GM21447 (cell line): ENCODE measurements at regions not wholly inside any gene's neighbourhood (a gene's known extent, or its start where the extent isn't known, plus 50 kb on each side); places are given as distances from the start of the nearest gene placed in this dataset.

ENCODE experiments used
- ATAC-seq: cut with Tn5 transposase; IDR thresholded peaks from one replicate; pipeline ENCODE4 v1.9.1; 2021; ENCODE audit not compliant: unreplicated experiment

DNA sequence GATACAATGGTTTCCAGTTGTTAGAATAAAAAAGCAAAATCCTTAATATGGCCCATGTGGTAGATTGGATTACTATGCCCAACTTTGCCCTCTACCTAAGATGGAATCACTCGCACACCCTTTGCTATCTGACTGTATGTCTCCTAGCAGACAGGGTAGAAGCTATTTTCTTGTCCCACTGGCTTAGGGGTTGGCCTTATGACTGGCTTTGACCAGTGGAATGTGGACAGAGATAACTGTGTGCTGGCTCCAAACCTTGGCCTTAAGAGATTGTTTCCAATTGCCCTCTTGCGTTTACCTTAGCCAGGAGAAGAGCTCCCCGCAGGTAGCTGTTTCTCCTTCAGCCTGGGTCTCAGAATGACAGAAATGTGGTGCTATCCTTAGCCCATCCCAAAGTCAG, 355.9 kb downstream of the BCOR start:
- no peak for ATAC-seq

DNA sequence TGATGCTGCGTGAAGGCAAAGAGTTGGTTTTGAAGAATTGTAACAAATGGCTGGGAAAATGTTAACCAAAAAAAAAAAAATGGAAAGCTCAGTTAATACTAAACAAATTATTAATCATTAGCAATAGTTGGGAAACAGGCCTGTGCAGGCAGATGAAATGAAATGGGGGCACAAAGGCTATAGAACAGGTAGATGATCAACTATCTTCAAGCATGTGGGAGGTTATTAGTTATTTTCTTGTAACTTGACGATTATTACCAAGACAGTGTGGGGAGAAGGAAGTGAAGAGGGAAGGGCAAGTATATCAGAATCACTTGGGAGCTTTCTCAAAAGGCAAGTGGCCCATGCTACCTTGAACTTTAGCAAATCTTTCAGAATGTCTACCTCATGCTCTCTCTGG, 351.9 kb downstream of the BCOR start:
- no peak for ATAC-seq

DNA sequence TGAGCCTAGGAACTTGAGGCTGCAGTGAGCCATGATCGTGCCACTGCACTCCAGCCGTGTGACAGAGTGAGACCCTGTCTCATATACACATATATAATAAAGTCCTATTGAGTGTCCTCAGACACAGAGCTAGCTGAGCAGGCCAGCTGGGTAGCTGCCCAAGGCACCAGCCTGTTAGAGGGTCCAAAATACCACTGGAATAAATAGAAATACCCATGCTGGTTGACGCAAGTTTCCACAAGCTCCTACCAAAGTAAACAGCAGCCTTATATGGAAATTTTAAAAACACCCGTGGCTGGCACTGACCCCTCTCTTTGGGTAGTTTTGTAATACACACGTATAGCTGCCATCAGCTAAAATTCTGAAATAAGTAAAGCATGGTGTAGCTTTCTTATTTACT, 348.6 kb downstream of the BCOR start:
- ATAC-seq = no peak

DNA sequence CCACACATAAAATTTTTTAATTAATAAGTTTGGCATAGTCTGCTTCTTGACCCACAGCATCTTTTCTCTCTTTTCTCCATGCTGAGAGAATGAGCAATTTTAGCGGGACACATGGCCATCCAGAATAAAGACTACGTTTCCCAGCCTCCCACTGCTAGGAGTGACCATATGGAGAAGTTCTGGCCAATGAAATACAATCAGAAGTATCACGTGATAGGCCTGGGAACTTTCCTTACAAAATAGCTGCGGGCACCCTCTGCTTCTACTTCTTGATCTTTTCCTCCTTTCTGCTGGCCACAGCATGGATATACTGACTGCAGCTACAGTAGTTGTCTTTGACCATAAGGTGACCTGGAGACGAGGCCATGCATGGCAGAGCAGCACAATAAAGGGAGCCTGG, 348.0 kb downstream of the BCOR start:
- ATAC-seq = no peak

DNA sequence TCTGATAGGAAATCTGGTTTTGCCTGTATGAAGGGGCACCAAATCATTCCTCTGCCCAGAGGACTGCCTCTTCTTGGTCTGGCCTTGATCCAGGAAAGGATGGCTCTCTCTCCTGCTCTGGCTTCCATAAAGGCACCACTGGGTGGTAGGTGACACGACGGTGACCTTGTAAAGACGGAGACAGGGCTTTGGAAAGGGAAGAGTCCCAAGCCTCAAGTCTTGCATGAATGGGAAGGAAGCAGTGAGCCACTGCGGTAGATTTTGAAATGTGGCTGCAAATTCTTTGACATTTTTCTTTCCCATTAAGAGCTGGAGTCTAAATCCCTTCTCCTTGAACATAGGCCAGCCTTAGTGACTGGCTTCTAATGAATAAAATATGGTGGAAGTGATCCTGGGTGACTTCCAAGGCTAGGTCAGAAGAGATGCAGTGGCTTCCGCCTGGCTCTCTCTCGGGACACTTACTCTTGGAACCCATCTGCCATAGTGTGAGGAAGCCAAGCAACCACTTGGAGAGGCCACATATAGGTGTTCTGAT, 347.4 kb downstream of the BCOR start:
- no peak for ATAC-seq

DNA sequence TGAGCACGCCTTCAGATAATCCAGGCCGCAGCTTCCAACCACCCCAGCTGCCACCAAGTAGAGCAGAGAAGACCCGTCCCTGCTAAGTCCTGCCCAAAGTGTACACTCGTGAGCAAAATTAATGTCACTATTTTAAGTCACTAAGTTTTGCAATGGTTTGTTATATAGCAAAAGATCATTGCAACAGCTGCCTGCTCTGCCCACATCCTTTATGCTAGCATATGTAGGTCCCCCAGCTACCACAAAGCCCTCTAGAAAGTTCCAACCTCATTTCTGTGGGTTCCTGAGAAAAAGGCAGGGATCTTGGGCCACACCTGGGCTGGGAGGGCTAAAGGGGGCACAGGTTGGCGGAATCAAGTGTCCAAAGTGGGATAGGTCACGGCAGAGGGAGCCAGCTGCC, 346.9 kb downstream of the BCOR start:
- no peak for ATAC-seq

DNA sequence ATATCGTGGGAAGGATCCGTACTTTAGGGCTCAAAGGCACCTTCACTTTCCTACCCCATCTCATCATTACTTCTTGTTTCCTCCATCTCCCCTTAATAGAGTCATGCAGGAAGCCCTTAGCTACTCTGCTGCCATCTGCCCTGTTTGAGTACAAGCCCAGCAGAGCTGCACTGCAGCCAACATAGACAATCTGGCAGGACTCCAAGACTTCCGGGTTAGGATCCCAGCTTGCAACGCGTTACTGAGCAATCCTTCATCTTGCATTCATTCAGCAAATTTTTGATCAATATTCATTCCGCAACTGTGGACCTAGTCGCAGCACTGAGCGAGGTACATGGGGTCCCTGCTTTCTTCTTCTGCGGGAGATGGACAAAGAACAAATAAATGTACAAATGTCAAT, 344.9 kb downstream of the BCOR start:
- no peak for ATAC-seq

DNA sequence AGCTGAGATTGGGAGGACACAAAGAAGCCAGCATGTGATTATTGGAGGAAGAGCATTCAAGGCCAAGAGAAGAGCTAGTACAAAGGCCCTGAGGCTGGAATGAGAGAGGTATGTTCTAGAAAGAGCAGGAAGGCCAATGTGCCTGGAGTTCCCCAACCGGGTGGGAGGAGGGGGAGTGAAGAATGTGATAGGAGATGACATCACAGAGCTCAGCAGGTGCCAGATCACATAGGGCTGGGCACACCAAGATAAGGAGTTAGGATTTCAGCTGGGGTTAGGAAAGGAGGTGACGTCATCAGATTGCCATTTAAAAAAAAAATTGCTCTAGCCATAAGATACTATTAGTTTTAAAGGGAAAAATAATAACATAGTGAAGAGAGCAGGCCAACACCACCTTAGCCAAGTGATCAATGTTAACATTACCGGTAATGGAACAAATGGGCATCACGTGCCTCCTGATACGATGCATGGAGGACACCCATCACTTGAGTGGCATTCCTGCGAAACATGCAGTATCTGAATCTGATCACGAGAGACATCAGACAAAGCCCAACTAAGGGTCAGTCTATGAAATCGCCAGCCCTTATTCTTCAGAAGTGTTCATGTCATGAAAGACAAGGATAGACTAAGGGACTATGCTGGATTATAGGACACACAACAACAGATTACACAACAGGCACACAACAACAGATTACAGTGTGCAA, 344.3 kb downstream of the BCOR start:
- ATAC-seq = no peak

DNA sequence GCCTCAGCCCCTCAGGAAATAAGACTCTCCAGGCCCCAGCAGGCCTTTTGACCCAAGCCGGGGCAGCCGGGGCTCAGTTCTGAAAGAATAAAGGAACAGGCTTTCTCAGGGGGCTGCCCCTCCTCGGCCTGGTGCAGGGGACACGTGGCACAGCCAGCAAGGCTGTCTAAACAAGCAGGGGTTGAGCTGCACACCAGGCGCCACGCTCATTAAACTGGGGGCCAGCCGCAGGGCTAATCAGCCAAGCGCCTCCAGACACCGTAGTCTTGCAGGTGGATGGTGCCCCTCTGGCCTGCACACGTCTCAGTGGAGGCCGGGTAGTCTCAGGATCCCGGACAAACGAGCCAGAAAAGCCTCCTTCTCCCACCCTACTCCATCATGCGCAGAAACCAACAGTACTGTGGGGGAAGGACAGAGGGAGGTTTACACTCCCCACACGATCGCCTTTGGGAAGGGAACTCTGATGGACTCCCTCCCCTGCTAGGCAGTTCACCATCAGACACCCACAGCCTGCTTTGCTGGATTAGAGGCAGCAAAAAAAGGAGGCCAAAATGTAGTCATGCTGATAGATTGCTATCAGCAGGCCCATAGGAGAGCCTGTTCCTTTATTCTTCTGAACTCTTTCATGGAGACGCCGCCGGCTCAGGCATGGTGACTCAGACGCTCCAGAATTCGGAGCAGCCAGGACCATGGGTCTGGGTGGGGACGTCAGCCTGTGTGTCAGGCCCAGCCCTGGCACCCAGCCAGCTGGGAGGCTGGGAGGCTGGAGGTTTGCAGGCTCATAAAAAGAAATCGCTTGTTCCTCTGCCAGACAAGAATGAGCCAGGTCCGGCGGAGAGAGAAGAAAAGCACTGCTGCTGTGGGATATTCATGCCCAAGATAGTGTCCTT, 342.4 kb downstream of the BCOR start:
- no peak for ATAC-seq

DNA sequence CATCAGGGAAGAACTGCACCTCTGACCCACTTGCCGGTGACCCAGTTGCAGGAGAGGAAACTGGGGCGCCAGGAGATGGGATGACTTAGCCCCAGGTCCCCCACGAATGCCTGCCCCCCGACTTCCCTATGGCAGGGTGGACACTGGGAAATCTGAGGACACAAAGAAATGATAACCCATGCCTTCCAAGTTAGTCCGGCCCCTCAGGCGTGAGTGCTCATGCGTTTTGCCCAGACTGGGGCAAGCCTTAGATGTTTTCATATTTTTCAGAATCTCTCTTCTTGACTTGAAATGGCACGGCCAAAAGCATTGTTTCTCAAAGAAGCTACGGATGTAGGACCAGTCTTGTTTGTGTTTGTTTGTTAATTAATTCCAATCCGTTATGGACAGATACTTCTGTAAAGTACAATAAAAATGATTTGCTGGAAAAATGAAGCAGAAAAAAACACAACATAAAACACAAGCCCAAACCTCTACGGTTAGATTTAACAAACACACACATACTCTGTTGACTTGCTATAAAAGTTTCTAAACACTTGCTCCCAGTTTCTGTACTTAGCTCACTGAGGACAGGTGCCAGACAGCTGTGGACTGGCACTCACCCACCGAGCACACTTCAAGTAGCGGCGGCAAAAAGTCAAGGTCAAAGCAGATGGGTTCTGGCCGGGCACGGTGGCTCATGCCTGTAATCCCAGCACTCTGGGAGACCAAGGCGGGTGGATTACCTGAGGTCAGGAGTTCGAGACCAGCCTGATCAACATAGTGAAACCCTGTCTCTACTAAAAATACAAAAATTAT, 341.5 kb downstream of the BCOR start:
- ATAC-seq = no peak

DNA sequence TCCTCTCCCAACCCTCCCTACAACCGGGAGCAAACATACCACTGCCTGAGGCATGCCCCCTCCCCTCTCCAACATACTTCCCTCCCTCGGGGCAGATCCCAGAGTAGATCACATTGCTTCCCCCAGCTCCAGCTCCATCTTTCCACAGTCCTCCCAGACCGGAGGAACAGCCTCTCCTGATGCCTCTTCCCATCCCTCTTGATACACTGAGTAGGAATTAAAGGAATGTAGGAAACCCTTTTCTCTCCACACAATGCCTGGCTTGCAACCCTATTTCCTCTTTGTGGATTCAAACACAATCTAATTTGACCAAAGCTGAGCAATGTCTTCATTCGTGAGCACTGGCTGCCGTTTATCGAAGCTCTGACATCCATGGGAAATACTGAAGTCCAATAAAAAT, 339.8 kb downstream of the BCOR start:
- no peak for ATAC-seq

DNA sequence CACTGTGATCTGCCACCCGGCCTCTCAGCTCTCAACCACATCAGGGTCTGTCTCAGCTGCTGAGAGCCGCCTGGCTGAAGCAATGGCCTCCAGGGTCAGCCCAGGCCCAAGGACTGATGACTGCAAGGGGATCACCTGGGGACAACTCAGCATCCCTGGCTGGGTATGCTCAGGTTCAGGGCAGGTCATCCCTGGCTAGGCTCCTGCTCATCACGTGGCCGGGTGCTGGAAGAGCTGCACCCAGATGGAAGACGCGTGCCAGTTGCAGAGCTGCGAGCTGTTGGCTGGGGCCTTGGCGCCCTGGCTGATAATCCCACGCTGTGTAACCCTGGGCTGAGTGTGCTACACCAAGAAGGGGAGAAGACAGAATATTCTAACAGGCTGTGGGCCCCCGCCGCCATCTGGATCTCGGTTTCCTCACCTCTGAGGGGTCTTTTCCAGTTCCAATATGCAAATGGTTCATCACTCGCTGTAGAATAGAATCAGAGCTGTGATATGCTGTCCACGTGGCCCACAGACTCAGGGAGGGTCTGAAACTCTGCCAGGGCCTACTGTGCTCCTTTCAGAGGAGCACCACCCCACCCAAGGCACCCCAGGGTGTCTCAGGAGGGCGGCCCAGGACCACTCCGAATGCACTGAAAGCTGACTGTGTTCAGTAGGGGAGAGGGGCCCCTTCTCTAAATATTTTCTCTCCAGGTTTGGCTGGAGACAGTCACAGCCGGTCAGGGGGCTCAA, 338.8 kb downstream of the BCOR start:
- ATAC-seq = no peak

DNA sequence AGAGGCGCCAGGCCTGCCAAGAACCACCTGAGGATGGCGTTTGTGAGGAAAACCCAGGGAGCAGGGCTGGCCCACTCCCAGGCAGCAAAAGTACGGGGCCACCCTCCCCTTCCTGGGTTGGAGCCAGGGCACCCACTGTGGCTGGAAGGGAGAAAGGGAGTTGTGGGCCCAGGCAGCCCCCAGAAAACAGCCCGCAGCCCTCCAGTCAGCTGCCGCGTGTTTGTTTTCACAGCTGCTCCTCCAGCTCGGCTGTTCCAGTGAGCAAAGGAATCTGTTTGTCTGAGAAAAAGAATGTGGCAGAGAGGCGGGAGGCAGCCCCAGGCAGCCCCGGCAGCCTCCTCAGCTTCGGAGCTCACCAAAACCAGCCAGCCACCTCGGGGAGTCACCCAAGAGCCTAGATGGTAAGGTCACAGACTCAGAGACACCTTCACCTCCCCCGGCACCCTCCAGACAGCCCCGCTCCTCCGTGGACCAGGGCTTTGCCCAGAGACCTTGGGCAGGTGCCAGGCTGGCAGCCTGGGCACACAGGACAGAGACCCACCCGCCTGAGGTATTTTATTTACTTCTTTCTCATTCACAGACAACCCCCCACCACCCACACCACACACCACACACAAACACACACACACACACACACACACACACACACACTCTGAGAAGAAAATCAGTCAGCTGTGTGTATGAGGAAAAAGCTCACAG, 338.1 kb downstream of the BCOR start:
- no peak for ATAC-seq

DNA sequence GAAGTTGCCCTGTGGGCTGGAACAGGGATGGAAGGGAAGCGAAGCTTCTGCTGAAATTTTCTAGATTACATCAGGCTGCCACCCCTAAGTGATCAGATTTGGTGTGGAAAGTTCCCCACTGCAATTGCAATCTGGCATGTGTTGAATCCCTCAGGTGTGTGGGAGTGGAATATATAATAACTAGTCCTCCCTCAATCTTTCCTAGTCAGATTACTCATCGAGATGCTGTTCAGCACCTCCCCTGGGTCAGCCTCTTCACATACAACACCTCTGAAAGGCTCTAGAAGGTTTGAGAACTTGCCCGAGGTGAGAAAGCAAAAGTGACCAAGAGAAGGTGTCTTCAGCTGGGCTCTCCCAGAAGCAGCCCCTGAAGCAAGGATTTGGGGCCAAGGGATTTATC, 336.8 kb downstream of the BCOR start:
- no peak for ATAC-seq

DNA sequence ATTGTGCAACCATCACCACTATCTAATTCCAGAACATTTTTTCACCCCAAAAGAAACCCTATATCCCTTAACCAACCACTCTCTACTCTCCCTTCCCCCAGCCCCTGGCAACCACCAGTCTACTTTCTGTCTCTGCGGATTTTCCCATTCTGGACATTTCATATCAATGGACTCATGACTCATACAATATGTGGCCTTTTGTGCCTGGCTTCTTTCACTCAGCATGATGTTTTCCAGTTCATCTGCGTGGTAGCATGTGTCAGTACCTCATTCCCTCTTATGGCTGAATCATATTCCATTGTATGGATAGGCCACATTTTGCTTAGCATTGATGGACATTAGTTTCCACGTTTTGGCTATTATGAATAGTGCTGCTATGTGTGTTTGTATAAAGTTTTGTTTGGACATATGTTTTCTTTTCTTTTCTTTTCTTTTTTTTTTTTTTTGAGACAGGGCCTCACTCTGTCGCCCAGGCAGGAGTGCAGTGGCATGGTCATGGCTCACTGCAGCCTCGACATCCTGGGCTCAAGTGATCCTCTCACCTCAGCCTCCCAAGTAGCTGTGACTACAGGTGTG, 335.4 kb downstream of the BCOR start:
- ATAC-seq = no peak

DNA sequence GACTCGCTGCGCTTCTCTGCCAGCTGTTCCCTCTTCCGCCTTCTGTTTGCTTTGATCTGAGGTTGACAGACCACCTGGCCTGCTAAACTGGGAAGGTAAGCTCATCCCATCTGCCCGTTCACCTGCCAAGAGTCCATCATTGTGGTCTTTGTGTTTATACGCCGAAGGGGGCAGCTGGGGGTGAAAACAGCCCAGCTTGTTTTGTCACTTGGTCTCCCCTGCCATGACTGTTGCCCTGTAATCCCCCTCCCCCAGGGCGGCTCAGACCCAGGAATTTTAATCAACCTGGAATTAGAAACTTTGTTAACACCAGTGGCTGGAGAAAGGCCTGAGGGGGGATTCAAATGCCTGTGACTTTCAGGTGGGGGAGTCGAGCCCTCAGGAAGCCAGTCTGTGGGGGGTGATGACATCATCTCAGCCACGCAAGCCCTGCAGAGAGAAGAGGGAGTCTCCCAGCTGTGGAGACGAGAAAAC, 333.3 kb downstream of the BCOR start:
- no peak for ATAC-seq

DNA sequence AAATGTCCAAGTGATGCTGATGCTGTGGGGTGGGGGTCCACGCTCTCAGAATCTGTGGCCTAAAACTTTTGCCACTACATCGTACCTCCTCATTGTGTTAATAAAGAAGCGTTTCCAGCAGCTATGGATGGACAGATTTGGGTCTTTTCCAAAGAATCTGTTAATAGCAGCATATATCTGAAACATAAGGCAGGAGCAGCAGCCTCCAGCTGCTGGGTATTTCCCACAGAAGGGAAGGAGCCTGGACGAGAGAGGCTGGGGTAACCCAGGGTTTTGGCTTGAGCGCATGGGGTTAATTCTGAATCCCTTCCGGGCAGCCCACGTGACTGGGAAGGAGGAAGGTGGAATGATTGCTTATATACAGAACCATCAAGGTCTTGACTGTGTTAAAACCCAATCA, 332.4 kb downstream of the BCOR start:
- no peak for ATAC-seq

DNA sequence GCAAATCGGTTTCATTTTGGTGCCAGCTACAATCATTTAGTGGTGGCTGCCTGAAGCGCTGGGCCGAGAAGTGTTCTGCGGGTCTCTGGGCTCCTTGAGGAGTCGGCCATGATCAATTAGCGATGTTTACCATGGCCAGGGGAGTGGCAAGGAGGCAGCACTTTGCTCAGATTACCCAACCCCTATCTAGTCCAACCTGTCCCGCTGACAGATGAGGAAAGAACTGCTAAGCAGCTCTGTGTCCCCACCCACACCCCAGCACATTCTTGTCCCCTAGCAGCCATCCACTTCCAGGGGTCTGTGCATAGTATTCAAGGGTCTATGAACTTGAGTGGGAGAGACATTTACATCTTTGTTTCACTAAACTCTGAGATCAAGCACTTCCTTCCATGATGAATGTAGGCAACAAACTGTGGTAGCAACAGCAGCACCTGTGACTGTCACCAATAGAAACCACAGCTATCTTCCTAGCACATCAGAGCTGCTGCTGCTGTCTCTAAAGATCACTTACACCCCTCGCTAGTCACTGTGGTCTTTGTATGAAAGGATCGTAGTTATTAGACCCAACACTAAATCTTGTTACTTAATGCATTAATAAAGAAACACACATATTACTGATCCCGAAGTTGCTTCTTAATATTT, 331.6 kb downstream of the BCOR start:
- ATAC-seq = no peak

DNA sequence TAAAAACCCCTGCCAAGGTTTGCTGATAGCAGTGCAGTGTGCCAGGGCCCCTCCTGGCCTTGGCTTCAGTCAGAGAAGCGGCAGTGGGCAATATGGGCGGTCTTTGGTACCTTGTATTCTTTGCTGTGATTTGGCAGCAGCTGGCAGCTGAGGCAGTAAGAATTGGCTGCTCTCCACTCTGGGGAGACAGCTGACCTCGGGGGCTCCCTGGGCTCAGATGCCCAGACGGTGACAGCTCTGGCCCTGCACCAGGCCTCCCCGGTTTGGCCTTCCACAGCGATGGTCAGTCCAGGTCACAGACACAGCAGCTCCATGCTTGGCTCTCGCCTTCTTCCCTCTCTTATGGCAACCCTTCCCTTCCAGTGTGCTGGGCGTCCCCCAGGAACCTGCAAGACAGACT, 330.9 kb downstream of the BCOR start:
- ATAC-seq = no peak
